Immature natural killer cell (primary cell): ENCODE measurements at regions not wholly inside any gene's neighbourhood (a gene's known extent, or its start where the extent isn't known, plus 50 kb on each side); places are given as distances from the start of the nearest gene placed in this dataset.

Experiments used
- DNase-seq, 3 donors: peaks; one replicate each; pipeline ENCODE4 v3.0.0; 2022; ENCODE audit warnings: mixed read lengths in 1 of 3
- H3K27ac Mint-ChIP-seq, 6 donors: one replicate each; pipeline ENCODE4 v1.8.0; 2020; ENCODE audit warnings: mixed read lengths in 6 of 6, mild to moderate bottlenecking in 5 of 6, inconsistent platforms in 4 of 6, moderate library complexity in 3 of 6
- H3K27me3 Mint-ChIP-seq, 3 donors: one replicate each; pipeline ENCODE4 v1.8.0; 2020 to 2021; ENCODE audit warnings: low read depth in 3 of 3, mild to moderate bottlenecking in 3 of 3, mixed read lengths in 3 of 3, moderate library complexity in 3 of 3, inconsistent platforms in 1 of 3
- H3K36me3 Mint-ChIP-seq, 3 donors: one replicate each; pipeline ENCODE4 v1.8.0; 2020; ENCODE audit warnings: mixed read lengths in 3 of 3, inconsistent platforms in 2 of 3, mild to moderate bottlenecking in 2 of 3
- H3K4me1 Mint-ChIP-seq, 2 donors: one replicate each; pipeline ENCODE4 v1.8.0; 2020; ENCODE audit warnings: inconsistent platforms in 2 of 2, mild to moderate bottlenecking in 2 of 2, mixed read lengths in 2 of 2, moderate library complexity in 1 of 2
- H3K4me3 Mint-ChIP-seq, 5 donors: one replicate each; pipeline ENCODE4 v1.8.0; 2020; ENCODE audit warnings: mild to moderate bottlenecking in 5 of 5, mixed read lengths in 5 of 5, inconsistent platforms in 3 of 5, moderate library complexity in 3 of 5
- H3K9me3 Mint-ChIP-seq, 6 donors: one replicate each; pipeline ENCODE4 v1.8.0; 2020; ENCODE audit warnings: mild to moderate bottlenecking in 6 of 6, mixed read lengths in 6 of 6, inconsistent platforms in 4 of 6, moderate library complexity in 3 of 6

DNA sequence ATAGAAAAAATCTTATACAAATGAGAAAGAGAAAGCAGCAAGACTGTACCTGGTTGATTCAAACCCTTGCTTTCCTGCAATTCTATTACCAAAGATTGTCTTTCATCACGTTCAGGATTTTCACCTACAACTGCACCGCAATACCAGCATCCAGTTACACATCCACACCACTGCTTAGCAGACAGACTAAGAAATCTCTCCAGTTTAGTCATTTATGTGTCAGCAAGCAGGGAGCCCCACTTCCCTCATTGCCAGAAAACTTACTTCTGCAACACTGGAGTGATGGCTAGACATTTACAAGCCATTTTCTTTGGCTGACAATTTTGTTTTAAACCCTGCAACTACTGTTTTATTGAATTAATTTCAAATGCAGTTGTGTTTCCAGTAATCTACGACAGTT lies 359.6 kb upstream of the MEOX2 start:
- H3K27ac Mint-ChIP-seq, result no peak overlapping the region
- peaks cover 0 to 8% (median 3%) of the 10 kb centered on the region in 3 donors for H3K27me3 Mint-ChIP-seq
- no peak for DNase-seq
- no peaks in the 10 kb centered on the region for H3K36me3 Mint-ChIP-seq
- no peaks in the 10 kb centered on the region for H3K4me1 Mint-ChIP-seq
- no peak overlapping the region for H3K4me3 Mint-ChIP-seq
- peaks cover 0 to 2% (median 0%) of the 10 kb centered on the region in 6 donors for H3K9me3 Mint-ChIP-seq

DNA sequence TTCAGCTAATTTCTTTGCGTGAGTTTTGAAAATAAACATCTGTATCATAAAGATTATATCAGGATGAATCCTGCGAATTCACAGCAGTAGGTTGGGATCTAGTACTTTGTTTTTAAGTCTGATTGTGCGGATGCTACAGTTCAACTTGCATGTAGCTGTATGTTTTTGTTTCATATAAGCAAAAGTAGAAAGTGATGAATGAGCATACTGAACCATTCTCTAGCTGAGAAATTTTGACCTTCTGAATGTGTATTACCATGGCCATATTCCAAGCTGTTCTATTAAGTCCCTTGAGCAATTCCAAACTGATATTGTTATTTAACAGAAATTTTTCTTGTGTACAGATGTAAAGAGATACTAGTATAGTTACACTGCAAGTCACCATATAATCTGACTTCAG lies 358.8 kb upstream of the MEOX2 start:
- H3K27ac Mint-ChIP-seq, result no peak overlapping the region
- no peak for DNase-seq
- no peaks in the 10 kb centered on the region for H3K36me3 Mint-ChIP-seq
- H3K4me1 Mint-ChIP-seq, result no peaks in the 10 kb centered on the region
- H3K27me3 Mint-ChIP-seq, result peaks cover 0 to 7% (median 7%) of the 10 kb centered on the region in 3 donors
- no peak overlapping the region for H3K4me3 Mint-ChIP-seq
- H3K9me3 Mint-ChIP-seq, result peaks cover 0 to 4% (median 0%) of the 10 kb centered on the region in 6 donors

- H3K27me3 Mint-ChIP-seq, result peaks cover 0 to 8% (median 4%) of the 10 kb centered on the region in 3 donors
- no peak for DNase-seq
- no peaks in the 10 kb centered on the region for H3K4me1 Mint-ChIP-seq
- H3K4me3 Mint-ChIP-seq, result no peak overlapping the region
- no peak overlapping the region for H3K27ac Mint-ChIP-seq
- peaks cover 0 to 4% (median 0%) of the 10 kb centered on the region in 6 donors for H3K9me3 Mint-ChIP-seq
- no peaks in the 10 kb centered on the region for H3K36me3 Mint-ChIP-seq
These were observed 358.2 kb upstream of the MEOX2 start for GRCh38 chr7:16044645-16045044.

GRCh38 chr7:16040346-16040745 lies 353.9 kb upstream of the MEOX2 start:
- Mint-ChIP-seq H3K36me3 (no peaks in the 10 kb centered on the region), H3K4me3 (no peak overlapping the region), H3K27ac (no peak overlapping the region), H3K4me1 (no peaks in the 10 kb centered on the region), H3K9me3 (peaks cover 0 to 4% (median under 1%) of the 10 kb centered on the region in 6 donors), H3K27me3 (peaks cover 0 to 14% (median 2%) of the 10 kb centered on the region in 3 donors)
- no peak for DNase-seq

DNA sequence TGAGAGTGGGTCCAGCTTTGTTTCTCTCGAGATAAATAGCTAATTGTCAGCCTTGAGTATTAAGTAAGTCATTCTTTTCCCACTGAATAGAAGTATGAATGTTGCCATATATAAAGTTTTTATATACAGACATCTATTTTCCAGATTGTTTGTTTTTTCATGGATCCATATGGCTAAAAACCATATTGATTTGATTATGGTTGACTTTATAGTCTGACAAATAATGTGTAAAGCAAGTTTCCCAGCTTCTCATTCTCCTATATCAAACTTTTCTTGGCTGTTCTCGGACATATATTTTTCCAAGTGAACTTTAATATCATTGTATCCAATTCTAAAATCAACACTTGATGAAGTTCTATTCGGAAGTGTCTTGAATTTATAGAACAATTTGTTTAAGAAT lies 352.4 kb upstream of the MEOX2 start:
- H3K36me3 Mint-ChIP-seq, result no peaks in the 10 kb centered on the region
- no peaks in the 10 kb centered on the region for H3K4me1 Mint-ChIP-seq
- H3K27me3 Mint-ChIP-seq, result peaks cover 1 to 15% (median 3%) of the 10 kb centered on the region in 3 donors
- no peak overlapping the region for H3K4me3 Mint-ChIP-seq
- H3K27ac Mint-ChIP-seq, result no peak overlapping the region
- DNase-seq, result no peak
- H3K9me3 Mint-ChIP-seq, result peaks cover 0 to 4% (median under 1%) of the 10 kb centered on the region in 6 donors

- Mint-ChIP-seq H3K27ac (no peak overlapping the region), H3K4me3 (no peak overlapping the region), H3K4me1 (no peaks in the 10 kb centered on the region), H3K9me3 (peaks cover 0 to 2% (median under 1%) of the 10 kb centered on the region in 6 donors), H3K36me3 (no peaks in the 10 kb centered on the region), H3K27me3 (peaks cover 1 to 9% (median 2%) of the 10 kb centered on the region in 3 donors)
- DNase-seq, result no peak
These were observed 348.9 kb upstream of the MEOX2 start for GRCh38 chr7:16035392-16035791.

GRCh38 chr7:16034866-16035265 lies 348.4 kb upstream of the MEOX2 start:
- H3K27ac Mint-ChIP-seq, result no peak overlapping the region
- H3K9me3 Mint-ChIP-seq, result peaks cover 0 to 2% (median 0%) of the 10 kb centered on the region in 6 donors
- no peak overlapping the region for H3K4me3 Mint-ChIP-seq
- H3K36me3 Mint-ChIP-seq, result no peaks in the 10 kb centered on the region
- peaks cover 1 to 7% (median 2%) of the 10 kb centered on the region in 3 donors for H3K27me3 Mint-ChIP-seq
- DNase-seq, result no peak
- no peaks in the 10 kb centered on the region for H3K4me1 Mint-ChIP-seq

- DNase-seq, result no peak
- Mint-ChIP-seq H3K9me3 (peaks cover 0 to 2% (median 0%) of the 10 kb centered on the region in 6 donors), H3K36me3 (no peaks in the 10 kb centered on the region), H3K4me3 (no peak overlapping the region), H3K27ac (no peak overlapping the region), H3K4me1 (no peaks in the 10 kb centered on the region), H3K27me3 (peaks cover 1 to 7% (median 2%) of the 10 kb centered on the region in 3 donors)
These were observed 347.9 kb upstream of the MEOX2 start for GRCh38 chr7:16034353-16034752.

- Mint-ChIP-seq H3K27me3 (peaks cover 1 to 7% (median 2%) of the 10 kb centered on the region in 3 donors), H3K4me1 (no peaks in the 10 kb centered on the region), H3K36me3 (peaks cover 0 to under 1% (median 0%) of the 10 kb centered on the region in 3 donors), H3K9me3 (peaks cover 0 to 2% (median 0%) of the 10 kb centered on the region in 6 donors), H3K4me3 (no peak overlapping the region), H3K27ac (no peak overlapping the region)
- no peak for DNase-seq
These were observed 346.8 kb upstream of the MEOX2 start for GRCh38 chr7:16033233-16033632.

- Mint-ChIP-seq H3K9me3 (no peaks in the 10 kb centered on the region), H3K36me3 (peaks cover 0 to 4% (median 0%) of the 10 kb centered on the region in 3 donors), H3K4me1 (no peaks in the 10 kb centered on the region)
These were observed 342.2 kb upstream of the MEOX2 start for GRCh38 chr7:16028636-16029035.

DNA sequence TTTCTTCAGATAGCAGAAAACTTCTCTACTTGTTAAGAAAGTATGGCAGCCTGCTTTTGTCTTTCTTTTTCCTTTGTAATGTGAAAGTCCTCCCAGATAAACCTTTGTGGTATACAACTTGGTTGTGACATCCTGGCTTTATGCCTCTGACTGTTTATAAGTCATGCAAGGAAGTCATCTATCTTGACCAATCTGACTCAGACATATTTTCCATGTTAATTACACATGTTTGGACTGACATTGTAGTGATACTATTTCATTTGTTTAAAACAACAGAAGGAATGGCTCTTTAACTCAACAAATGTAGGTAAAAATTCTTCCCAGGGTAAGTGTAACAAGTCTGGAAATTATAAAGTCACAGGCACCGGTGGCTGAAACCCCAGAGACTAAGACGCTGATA lies 341.6 kb upstream of the MEOX2 start:
- no peak overlapping the region for H3K4me3 Mint-ChIP-seq

More at GRCh38 chr7:16028636-16029035, 342.2 kb upstream of the MEOX2 start:
- DNase-seq, result no peak
- Mint-ChIP-seq H3K4me3 (no peak overlapping the region), H3K27ac (no peak overlapping the region), H3K27me3 (no peaks in the 10 kb centered on the region)

GRCh38 chr7:16027396-16027795 lies 340.9 kb upstream of the MEOX2 start:
- Mint-ChIP-seq H3K27me3 (no peaks in the 10 kb centered on the region), H3K36me3 (peaks cover 0 to 4% (median 0%) of the 10 kb centered on the region in 3 donors), H3K27ac (no peak overlapping the region), H3K9me3 (no peaks in the 10 kb centered on the region), H3K4me1 (no peaks in the 10 kb centered on the region), H3K4me3 (no peak overlapping the region)
- DNase-seq, result no peak

More for the DNA sequence above, 341.6 kb upstream of the MEOX2 start:
- no peaks in the 10 kb centered on the region for H3K9me3 Mint-ChIP-seq
- no peak for DNase-seq
- H3K27me3 Mint-ChIP-seq, result no peaks in the 10 kb centered on the region
- H3K27ac Mint-ChIP-seq, result no peak overlapping the region
- H3K36me3 Mint-ChIP-seq, result peaks cover 0 to 4% (median 0%) of the 10 kb centered on the region in 3 donors
- H3K4me1 Mint-ChIP-seq, result no peaks in the 10 kb centered on the region

GRCh38 chr7:16026253-16027020 lies 340.0 kb upstream of the MEOX2 start:
- Mint-ChIP-seq H3K4me1 (no peaks in the 10 kb centered on the region), H3K36me3 (peaks cover 0 to 4% (median 0%) of the 10 kb centered on the region in 3 donors), H3K27me3 (no peaks in the 10 kb centered on the region), H3K9me3 (no peaks in the 10 kb centered on the region), H3K27ac (no peak overlapping the region), H3K4me3 (no peak overlapping the region)
- DNase-seq, result no peak

GRCh38 chr7:16025696-16026095 lies 339.2 kb upstream of the MEOX2 start:
- DNase-seq, result no peak
- Mint-ChIP-seq H3K4me1 (no peaks in the 10 kb centered on the region), H3K36me3 (peaks cover 0 to 4% (median 0%) of the 10 kb centered on the region in 3 donors), H3K4me3 (no peak overlapping the region), H3K9me3 (peaks cover 0 to 3% (median 0%) of the 10 kb centered on the region in 6 donors), H3K27ac (no peak overlapping the region), H3K27me3 (peaks cover 0 to 2% (median 0%) of the 10 kb centered on the region in 3 donors)
